ENCODE measurements at regions not wholly inside any gene's neighbourhood (a gene's known extent, or its start where the extent isn't known, plus 50 kb on each side); places are given as distances from the start of the nearest gene placed in this dataset.

DNA sequence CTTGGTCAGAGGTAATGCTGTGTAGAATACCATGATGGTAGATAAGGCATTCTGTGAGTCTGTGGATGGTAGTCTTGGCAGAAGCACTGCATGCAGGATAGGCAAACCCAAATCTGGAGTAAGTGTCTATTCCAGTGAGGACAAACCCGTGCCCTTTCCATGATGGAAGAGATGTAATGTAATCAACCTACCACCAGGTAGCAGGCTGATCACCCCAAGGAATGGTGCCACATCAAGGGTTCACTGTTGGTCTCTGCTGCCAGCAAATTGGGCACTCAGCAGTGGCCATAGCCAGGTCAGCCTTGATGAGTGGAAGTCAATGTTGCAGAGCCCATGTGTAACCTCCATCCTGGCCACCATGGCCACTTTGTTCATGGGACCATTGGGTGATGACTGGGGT, 155.0 kb downstream of the RAP2A start:
- TF ChIP-seq, protein P1, sequence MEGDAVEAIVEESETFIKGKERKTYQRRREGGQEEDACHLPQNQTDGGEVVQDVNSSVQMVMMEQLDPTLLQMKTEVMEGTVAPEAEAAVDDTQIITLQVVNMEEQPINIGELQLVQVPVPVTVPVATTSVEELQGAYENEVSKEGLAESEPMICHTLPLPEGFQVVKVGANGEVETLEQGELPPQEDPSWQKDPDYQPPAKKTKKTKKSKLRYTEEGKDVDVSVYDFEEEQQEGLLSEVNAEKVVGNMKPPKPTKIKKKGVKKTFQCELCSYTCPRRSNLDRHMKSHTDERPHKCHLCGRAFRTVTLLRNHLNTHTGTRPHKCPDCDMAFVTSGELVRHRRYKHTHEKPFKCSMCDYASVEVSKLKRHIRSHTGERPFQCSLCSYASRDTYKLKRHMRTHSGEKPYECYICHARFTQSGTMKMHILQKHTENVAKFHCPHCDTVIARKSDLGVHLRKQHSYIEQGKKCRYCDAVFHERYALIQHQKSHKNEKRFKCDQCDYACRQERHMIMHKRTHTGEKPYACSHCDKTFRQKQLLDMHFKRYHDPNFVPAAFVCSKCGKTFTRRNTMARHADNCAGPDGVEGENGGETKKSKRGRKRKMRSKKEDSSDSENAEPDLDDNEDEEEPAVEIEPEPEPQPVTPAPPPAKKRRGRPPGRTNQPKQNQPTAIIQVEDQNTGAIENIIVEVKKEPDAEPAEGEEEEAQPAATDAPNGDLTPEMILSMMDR (IDR thresholded peaks at IDR 0.05) = no peak
- TF ChIP-seq POLR2A (IDR thresholded peaks at IDR 0.05) = no peak
